IPS-18a (cell line): ENCODE measurements at regions not wholly inside any gene's neighbourhood (a gene's known extent, or its start where the extent isn't known, plus 50 kb on each side); places are given as distances from the start of the nearest gene placed in this dataset.

ENCODE experiments used
- H3K27ac ChIP-seq: one replicate; pipeline ENCODE4 v1.5.1; 2013; ENCODE audit warnings: low read length
- H3K27me3 ChIP-seq: one replicate; pipeline ENCODE4 v1.6.1; 2013; ENCODE audit warnings: mild to moderate bottlenecking, low read length; ENCODE audit not compliant: control insufficient read depth, insufficient read depth
- H3K36me3 ChIP-seq: one replicate; pipeline ENCODE4 v1.6.1; 2013; ENCODE audit warnings: low read depth, low read length; ENCODE audit not compliant: control insufficient read depth
- H3K4me1 ChIP-seq: one replicate; pipeline ENCODE4 v1.6.1; 2013; ENCODE audit warnings: low read depth, low read length; ENCODE audit not compliant: control insufficient read depth
- H3K4me3 ChIP-seq: one replicate; pipeline ENCODE4 v1.5.1; 2013; ENCODE audit warnings: low read length
- H3K9ac ChIP-seq: one replicate; pipeline ENCODE4 v1.6.1; 2013; ENCODE audit warnings: mild to moderate bottlenecking, low read length, moderate library complexity
- H3K9me3 ChIP-seq: one replicate; pipeline ENCODE4 v1.6.1; 2013; ENCODE audit warnings: low read depth, low read length; ENCODE audit not compliant: control insufficient read depth

GRCh38 chr5:135191084-135191826, 157.2 kb upstream of the PITX1 start:
- Histone ChIP-seq H3K4me1 (no peaks in the 10 kb centered on the region), H3K4me3 (peak overlapping the region; percentile 42), H3K36me3 (no peaks in the 10 kb centered on the region), H3K27me3 (peaks cover 45% of the 10 kb centered on the region), H3K9ac (no peak overlapping the region), H3K9me3 (no peaks in the 10 kb centered on the region), H3K27ac (no peak overlapping the region)

DNA sequence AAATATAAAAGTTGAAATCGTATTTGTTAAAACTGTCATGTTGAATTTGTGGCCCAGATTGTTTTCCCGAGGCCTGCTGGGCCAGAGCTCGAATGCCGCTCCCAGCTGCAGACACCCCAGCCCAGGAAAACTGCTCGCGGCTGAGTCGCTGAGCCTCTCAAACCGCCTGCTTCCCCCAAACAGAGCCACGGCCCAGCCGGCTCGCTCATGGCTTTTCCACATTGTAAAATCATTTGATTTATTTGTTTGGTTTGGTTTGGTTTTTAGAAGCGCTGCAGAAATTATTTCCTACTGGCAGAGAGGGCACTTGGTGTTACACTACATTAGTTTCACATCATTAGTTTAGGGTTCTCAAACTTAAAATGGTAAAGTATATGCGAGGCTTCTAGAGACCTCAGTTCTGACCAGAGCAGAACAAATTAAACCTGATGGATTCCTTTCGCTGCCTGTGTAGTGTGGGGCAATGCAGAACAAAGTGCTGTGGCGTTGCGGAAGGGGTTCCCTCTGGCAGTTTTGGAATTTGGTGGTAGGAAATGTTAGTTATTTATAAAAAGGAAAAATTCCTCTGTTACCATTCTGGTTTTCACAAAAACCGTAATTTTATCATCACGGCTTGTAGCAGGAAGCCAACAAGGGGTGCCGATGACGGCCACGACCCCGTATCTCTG, 156.5 kb upstream of the PITX1 start:
- Histone ChIP-seq H3K27me3 (peaks cover 45% of the 10 kb centered on the region), H3K9ac (no peak overlapping the region), H3K36me3 (no peaks in the 10 kb centered on the region), H3K9me3 (no peaks in the 10 kb centered on the region), H3K4me3 (peak overlapping the region; percentile 42), H3K27ac (no peak overlapping the region), H3K4me1 (no peaks in the 10 kb centered on the region)

DNA sequence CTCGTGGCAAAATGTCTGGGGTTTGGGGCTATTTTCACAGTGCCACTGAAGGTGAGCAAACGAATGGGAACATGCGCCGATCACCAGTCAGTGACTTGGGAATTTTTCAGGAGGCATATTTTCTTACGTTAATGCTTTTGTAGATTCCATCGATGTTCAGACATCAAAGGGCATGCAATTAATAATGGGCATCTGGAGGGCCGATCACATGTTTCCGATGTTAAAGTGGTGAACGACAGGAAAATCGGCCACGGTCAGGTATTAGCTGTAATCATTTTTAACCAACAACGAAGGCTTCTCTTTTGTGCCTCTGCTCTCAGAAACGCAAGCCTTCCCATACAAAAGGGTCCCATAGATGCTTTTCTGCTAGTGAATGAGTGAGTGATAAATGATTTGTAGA, 155.0 kb upstream of the PITX1 start:
- H3K4me3 ChIP-seq: no peak overlapping the region
- H3K9ac ChIP-seq: no peak overlapping the region
- H3K4me1 ChIP-seq: no peaks in the 10 kb centered on the region
- no peaks in the 10 kb centered on the region for H3K9me3 ChIP-seq
- H3K36me3 ChIP-seq: no peaks in the 10 kb centered on the region
- H3K27ac ChIP-seq: no peak overlapping the region
- peaks cover 45% of the 10 kb centered on the region for H3K27me3 ChIP-seq

- H3K27me3 ChIP-seq: peaks cover 43% of the 10 kb centered on the region
Measured at GRCh38 chr5:135188233-135188914, 154.3 kb upstream of the PITX1 start.

GRCh38 chr5:135186662-135187522, 152.9 kb upstream of the PITX1 start:
- H3K9ac ChIP-seq: no peak overlapping the region

More at GRCh38 chr5:135188233-135188914, 154.3 kb upstream of the PITX1 start:
- Histone ChIP-seq H3K9me3 (no peaks in the 10 kb centered on the region), H3K36me3 (no peaks in the 10 kb centered on the region), H3K4me1 (no peaks in the 10 kb centered on the region), H3K4me3 (no peak overlapping the region), H3K27ac (no peak overlapping the region), H3K9ac (no peak overlapping the region)

DNA sequence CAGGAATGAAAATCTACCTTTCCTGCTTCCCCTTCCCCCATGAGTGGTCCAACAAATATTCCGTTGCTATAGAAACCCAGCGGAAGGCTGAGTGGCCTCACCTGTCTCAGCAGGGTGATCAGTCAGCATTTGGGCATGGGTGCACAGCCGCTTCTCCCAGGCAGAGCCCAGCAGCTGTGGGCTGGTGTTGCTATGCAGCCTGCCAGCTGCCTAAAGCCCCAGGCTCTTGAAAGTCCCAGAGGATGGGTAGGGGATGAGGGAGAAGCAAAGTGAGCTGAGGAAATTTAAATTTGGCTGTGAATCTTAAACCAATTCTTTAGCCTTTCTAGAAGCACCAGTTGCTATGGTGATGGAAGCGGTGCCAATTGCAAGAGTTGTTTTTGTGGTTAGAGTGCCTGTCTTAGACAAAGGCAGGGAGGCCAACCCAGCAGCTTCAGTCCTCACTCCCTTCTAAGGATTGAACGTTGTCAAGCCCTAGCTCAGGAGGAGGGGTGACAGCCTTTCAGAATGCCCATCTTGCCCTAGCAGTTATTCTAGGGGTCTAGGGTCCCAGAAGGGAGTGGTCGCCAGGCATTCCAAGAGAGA, 151.5 kb upstream of the PITX1 start:
- Histone ChIP-seq H3K4me3 (no peak overlapping the region), H3K9me3 (no peaks in the 10 kb centered on the region), H3K27ac (no peak overlapping the region), H3K27me3 (peaks cover 17% of the 10 kb centered on the region), H3K9ac (no peak overlapping the region), H3K36me3 (no peaks in the 10 kb centered on the region), H3K4me1 (no peaks in the 10 kb centered on the region)

More at GRCh38 chr5:135186662-135187522, 152.9 kb upstream of the PITX1 start:
- H3K9me3 ChIP-seq: no peaks in the 10 kb centered on the region
- peaks cover 28% of the 10 kb centered on the region for H3K27me3 ChIP-seq
- H3K4me3 ChIP-seq: no peak overlapping the region
- H3K4me1 ChIP-seq: no peaks in the 10 kb centered on the region
- no peaks in the 10 kb centered on the region for H3K36me3 ChIP-seq
- H3K27ac ChIP-seq: no peak overlapping the region

DNA sequence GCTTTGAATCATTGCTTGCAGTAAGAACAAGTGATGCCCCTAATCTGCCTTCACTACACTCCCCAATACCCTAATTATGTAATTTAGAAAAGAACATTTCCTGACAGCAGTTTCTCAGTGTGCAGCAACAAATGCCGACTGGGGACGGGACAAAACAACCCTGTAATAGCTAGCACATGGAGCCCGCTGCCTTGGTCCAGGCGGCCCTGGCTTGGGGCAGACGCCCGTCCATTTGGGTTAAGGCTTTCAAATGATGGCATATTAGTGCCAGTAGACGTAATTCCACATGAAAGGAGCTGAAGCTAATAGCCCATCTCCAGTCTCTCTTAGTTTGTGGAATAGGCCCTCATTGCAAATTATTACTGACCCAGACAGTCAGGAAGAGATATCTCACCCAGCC, 150.6 kb upstream of the PITX1 start:
- Histone ChIP-seq H3K27ac (no peak overlapping the region), H3K4me1 (no peaks in the 10 kb centered on the region), H3K4me3 (no peak overlapping the region), H3K27me3 (peaks cover 8% of the 10 kb centered on the region), H3K36me3 (no peaks in the 10 kb centered on the region), H3K9ac (no peak overlapping the region), H3K9me3 (no peaks in the 10 kb centered on the region)

- no peaks in the 10 kb centered on the region for H3K4me1 ChIP-seq
- H3K27me3 ChIP-seq: no peaks in the 10 kb centered on the region
- no peak overlapping the region for H3K27ac ChIP-seq
- H3K36me3 ChIP-seq: no peaks in the 10 kb centered on the region
- H3K9me3 ChIP-seq: no peaks in the 10 kb centered on the region
- no peak overlapping the region for H3K4me3 ChIP-seq
- no peak overlapping the region for H3K9ac ChIP-seq
Measured at GRCh38 chr5:135183464-135183863, 149.4 kb upstream of the PITX1 start.

DNA sequence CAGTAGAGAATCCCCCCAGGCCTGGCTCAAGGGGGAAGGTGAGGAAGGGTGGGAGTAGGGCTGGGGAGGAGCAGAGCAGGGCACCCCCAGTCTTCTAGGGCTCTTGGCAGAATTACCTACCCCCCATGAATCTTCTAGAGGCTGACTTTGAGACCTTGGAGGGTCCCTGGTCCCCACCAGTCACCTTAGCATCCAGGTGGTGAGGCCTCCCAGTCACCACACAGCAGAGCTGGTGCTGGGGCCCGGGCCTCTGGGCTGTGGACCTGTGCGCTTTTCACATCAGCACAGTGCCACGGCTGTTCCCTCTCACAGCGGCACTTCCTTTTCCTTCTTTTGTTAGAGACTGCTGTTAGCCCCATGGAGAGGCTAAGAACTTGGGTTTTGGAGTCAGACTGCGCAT, 148.6 kb upstream of the PITX1 start:
- Histone ChIP-seq H3K4me3 (no peak overlapping the region), H3K4me1 (no peaks in the 10 kb centered on the region), H3K36me3 (no peaks in the 10 kb centered on the region), H3K27ac (no peak overlapping the region), H3K9ac (no peak overlapping the region), H3K27me3 (no peaks in the 10 kb centered on the region), H3K9me3 (no peaks in the 10 kb centered on the region)

GRCh38 chr5:135181653-135182052, 147.6 kb upstream of the PITX1 start:
- H3K9me3 ChIP-seq: no peaks in the 10 kb centered on the region
- H3K27ac ChIP-seq: no peak overlapping the region
- no peaks in the 10 kb centered on the region for H3K36me3 ChIP-seq
- no peak overlapping the region for H3K4me3 ChIP-seq
- H3K4me1 ChIP-seq: no peaks in the 10 kb centered on the region
- H3K27me3 ChIP-seq: no peaks in the 10 kb centered on the region
- no peak overlapping the region for H3K9ac ChIP-seq
